AG20443 (cell line): ENCODE measurements at regions not wholly inside any gene's neighbourhood (a gene's known extent, or its start where the extent isn't known, plus 50 kb on each side); places are given as distances from the start of the nearest gene placed in this dataset.
"Not testable (repeated sequence)": the region's sequence is repeated elsewhere in the genome, so short reads cannot be mapped to it uniquely, and the experiment has no call there.

Source experiments
- DNase-seq: peaks from one replicate; pipeline ENCODE4 v3.0.0; 2012; ENCODE audit warnings: low spot score, mixed read lengths

DNA sequence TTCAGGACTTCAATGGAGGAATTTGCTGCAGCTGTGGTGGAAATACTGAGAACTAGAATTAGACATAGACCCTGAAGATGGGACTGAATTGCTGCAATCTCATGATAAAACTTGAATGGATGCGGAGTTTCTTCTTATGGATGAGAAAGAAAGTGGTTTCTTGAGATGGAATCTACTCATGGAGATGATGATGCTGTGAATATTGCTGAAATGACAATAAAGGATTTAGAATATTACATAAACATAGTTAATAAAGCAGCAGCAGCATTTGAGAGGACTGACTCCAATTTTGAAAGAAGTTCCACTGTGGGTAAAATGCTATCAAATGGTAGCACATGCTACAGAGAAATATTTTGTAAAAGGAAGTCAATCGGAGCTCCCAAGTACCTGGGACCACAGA lies 264.6 kb downstream of the UBE3D start:
- no peak for DNase-seq

DNA sequence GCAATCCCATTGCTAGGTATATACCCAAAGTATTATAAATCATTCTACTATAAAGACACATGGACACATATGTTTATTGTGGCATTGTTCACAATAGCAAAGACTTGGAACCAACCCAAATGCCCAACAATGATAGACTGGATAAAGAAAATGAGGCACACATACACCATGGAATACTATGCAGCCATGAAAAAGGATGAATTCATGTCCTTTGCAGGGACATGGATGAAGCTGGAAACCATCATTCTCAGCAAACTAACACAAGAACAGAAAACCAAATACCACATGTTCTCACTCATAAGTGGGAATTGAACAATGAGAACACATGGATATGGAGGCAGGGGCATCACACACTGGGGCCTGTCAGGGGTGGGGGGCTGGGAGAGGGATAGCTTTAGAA lies 249.4 kb downstream of the UBE3D start:
- not testable (repeated sequence) for DNase-seq

DNA sequence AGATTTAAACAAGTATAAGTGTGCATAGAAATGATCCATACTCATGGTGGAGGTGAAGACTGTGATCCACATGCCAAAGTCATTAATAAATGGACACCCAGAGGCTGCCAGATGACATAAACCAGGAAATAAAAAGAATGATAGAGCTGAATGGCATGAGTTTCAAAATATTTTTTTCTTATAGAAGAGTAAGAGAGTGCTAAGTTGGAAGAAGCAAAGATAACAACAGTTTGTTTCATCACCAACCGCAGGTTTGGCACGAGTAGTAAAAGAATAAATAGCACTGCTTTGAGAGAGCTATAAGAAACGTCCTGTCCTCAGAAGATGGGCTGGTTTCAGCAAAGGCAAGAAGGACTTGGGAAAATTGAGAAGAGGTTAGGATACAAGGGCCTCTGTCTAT lies 246.9 kb downstream of the UBE3D start:
- peak; percentile 12 for DNase-seq

DNA sequence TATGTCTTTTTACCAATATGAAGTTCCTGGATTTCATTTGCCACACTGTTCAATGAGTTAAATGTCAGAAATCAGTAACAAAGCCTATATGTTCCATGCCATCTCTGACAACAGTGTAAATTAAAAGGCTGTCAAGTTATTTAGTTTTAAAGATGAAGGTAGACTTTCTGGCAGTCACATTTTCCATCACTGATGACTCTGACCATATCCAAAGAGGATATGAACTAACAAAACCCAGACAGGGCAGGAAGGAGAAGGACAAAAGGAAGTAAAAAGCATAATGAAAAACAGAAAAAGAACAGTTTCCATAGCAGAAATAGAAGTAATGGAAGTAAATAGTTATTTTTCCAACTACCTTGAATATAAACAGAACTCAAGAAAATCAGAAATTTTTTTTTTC lies 242.3 kb downstream of the UBE3D start:
- DNase-seq, result no peak

DNA sequence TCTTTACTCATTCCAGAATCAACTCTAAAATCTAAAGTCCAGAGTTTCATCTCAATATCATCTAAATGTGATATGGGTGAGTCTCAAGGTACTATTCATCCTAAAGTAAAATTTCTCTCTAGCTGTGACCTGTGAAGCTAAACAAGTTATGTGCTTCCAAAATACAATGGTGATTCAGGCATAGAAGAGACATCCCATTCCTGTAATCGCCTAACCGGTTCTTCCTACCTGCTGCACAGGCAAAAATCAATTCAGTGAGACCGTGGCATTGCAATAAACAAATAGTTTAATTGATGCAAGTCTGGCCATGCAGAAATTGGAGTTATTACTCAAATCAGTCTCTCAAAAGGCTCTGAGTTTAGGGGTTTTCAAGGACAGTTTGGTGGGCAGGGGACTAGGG lies 232.8 kb downstream of the UBE3D start:
- DNase-seq, result no peak

DNA sequence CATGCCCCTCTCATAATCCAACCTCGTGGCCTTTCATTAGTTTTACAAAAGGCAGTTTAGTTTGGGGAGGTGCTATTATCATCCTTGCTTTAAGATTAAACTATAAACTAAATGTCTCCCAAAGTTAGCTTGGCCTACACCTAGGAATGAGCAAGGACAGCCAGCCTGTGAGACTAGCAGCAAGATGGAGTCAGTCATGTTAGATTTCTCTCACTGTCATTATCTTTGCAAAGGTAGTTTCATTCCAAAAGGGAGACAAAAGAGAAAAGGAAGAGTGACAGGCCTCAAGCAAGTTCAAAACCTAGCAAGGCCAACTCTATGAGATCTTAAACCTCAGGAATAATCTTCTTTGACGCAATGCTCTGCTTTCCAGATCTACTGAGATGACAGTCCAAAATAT lies 232.2 kb downstream of the UBE3D start:
- no peak for DNase-seq

DNA sequence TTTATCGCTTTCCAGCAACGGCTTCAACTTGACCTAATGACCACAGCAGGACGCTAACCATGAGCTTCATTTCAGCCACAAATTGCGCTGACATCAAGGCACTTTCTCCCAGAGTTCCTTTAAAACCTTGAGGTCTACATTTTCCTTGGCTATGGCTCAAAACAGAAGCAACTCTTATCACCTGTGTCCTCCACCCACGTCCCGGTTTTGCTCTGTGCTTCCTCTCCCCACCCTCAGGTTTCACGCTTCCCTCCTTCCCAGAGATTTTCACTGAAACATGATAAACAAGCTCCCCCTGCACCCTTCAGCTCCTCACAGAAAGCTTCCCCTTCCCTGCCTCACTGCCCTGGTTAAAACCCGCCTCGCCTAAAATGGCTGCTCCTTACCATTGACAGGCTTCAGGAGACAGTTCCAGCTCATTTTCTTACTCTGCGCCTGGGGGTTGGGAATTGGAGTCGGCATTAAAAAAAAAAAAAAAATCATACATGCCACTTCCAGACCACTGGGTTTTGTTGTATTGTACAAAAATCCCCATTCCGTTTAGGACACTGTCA lies 229.5 kb downstream of the UBE3D start:
- DNase-seq, result no peak

DNA sequence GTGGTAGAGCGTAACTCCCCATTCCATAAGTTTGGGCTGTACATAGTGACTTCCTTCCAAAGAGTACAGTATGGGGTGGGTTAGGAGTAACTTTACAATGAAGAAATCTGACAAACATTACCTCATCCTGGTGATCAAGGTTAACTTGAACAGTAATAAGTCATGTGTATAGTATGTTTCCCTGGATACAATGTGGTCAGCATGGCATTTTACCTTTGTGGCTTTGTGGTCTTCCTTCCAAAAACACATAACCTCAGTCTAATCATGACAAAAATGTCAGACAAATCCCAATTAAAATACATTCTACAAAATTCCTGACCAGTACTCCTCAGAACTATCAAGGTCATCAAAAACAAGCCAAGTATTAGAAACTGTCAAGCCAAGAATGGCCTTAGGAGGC lies 225.1 kb downstream of the UBE3D start:
- DNase-seq, result no peak

DNA sequence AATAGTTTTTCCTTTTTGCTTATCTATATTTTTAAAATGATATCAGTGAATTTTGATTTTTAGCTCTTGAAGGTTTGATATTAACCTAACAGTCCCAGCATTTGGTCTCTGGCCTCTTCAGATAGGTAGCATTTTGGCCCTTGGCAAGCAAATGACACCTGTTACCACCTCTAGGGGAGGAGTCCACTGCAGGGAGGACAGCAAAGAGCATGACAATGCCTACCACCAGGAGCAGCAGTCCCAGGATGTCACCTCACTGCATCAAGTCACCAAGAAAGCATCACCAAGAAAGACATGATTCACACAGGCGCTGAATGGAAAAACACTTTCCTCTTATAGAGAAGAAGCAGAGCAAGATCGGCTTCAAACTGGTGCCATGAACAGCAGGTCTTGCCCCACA lies 224.3 kb downstream of the UBE3D start:
- DNase-seq, result no peak
